ENCODE measurements at regions not wholly inside any gene's neighbourhood (a gene's known extent, or its start where the extent isn't known, plus 50 kb on each side); places are given as distances from the start of the nearest gene placed in this dataset.

DNA sequence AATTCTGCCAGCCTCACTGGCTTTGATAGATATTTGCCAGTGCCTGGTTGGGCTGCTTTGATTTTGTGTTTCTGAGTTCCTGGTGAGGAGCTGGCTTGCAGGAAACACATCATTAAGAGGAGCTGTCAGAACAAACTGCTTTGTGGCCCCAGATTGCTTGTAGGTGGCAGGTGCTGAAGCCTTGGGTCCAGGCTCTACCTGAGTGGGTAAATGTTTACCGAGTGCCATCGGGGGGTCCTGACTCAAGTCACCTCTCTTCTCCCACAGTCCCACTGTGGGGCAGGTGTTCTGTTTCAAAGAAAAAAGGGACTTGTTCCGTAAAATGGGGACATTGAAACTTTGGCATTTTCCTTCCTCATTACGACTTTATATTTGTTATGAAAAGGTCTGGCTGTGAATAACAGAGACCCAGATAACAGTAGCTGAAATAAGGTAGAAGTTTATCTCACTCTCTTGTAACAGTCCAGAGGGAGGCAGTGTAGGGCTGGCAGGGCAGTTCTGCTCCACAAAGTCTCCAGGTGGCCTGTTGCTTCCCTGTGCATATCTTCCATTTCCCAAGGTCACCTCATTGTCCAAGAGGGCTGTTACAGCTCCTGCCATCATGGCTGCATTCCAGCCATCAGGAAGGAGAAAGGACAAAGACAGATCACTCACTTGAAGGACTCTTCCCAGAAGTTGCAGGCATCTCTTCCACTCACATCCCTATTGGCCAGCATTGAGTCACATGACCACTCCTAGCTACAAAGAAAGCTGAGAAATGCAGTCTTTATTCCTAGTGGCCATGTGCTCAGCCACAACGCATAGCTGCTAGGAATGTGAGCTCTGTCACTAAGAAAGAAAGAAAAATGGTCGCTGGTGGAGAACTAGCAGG lies 149.9 kb upstream of the KCNG1 start:
- in situ Hi-C loops (cut with MboI), result no loop called here
- no peaks in the 10 kb centered on the region for H3K9me1 ChIP-seq (ENCODE audit: control insufficient read depth, insufficient read depth, low read length)
- H3K27me3 ChIP-seq (ENCODE audit: control insufficient read depth in 2 of 2, insufficient read depth in 2 of 2, low read length in 2 of 2), result peaks cover 0 to 14% of the 10 kb centered on the region in 2 experiments; a peak in 1 of 5 replicates
- H3K4me2 ChIP-seq (ENCODE audit: insufficient read depth, low read length), result no peak overlapping the region
- H3K27ac ChIP-seq (ENCODE audit: extremely low read depth, low read depth, low read length), result no peak overlapping the region
- intact Hi-C loops (cut with micrococcal nuclease), result no loop called here
- H3K4me1 ChIP-seq (replicated peaks in 1 of 2; ENCODE audit: control insufficient read depth in 2 of 2, insufficient read depth in 2 of 2, low read length in 2 of 2), result no peaks in the 10 kb centered on the region; a peak in 1 of 5 replicates
- H2AFZ ChIP-seq (ENCODE audit: low read depth, low read length), result no peak overlapping the region
- WGBS (ENCODE audit: insufficient coverage, low coverage, missing lambda C conversion rate), result 4% methylated on average over 6 of the region's 6 CpGs
- POLR2A ChIA-PET, result interaction anchor here (1.2 kb wide), 1 partner anchor 9 kb away, joined by 3 read pairs; no protein-coding TSS in a partner anchor
- DNase-seq (ENCODE audit: extremely low read depth in 1 of 4, low spot score in 3 of 4) (peak in 1 of 4 experiments; percentile 19), ATAC-seq (peak; percentile 42; the same call in 1 of the 3 replicates), FAIRE-seq (no peak)
- H3K9me3 ChIP-seq (replicated peaks; ENCODE audit: control insufficient read depth, insufficient read depth, low read depth, low read length), result no peaks in the 10 kb centered on the region
- no peaks in the 10 kb centered on the region for H4K20me1 ChIP-seq (replicated peaks; ENCODE audit: control insufficient read depth, insufficient read depth, low read length)
- no peaks in the 10 kb centered on the region for H3K36me3 ChIP-seq (ENCODE audit: control insufficient read depth, insufficient read depth, low read length)
- no peaks in the 10 kb centered on the region for H3K79me2 ChIP-seq (ENCODE audit: control insufficient read depth, insufficient read depth, low read length)
- no peak overlapping the region for H3K9ac ChIP-seq (ENCODE audit: insufficient read depth in 1 of 2, low read depth in 2 of 2, low read length in 2 of 2)
- CTCF ChIA-PET (ENCODE audit: low intra/inter-chr PET ratio), result no interaction called here
- no TSS peak for BruUV-seq (replicated peaks)
- no peak overlapping the region for H3K4me3 ChIP-seq
- TF ChIP-seq COPS2 (conservative IDR thresholded peaks at IDR 0.05) (no peak), MIER1 (IDR thresholded peaks at IDR 0.05; ENCODE audit: low read depth) (no peak), NFYB (IDR thresholded peaks at IDR 0.05; ENCODE audit: extremely low read depth, insufficient read length) (peak; percentile 87), DACH1 (IDR thresholded peaks at IDR 0.05; ENCODE audit: partially characterized antibody) (no peak), PML (IDR thresholded peaks at IDR 0.05; ENCODE audit: low read length) (no peak), HIVEP1 (CRISPR knock-in tag; IDR thresholded peaks at IDR 0.05) (no peak), KLF13 (tag; IDR thresholded peaks at IDR 0.05; ENCODE audit: borderline replicate concordance, low read depth) (no peak), SLC30A9 (CRISPR knock-in tag; IDR thresholded peaks at IDR 0.05) (no peak), ZEB2 (IDR thresholded peaks at IDR 0.05) (no peak), NEUROD1 (IDR thresholded peaks at IDR 0.05; ENCODE audit: borderline replicate concordance, low read depth, low read length, partially characterized antibody) (no peak), RBM14 (IDR thresholded peaks at IDR 0.05; ENCODE audit: borderline replicate concordance, insufficient read depth, low read depth, low read length) (no peak), ZNF444 (CRISPR knock-in tag; IDR thresholded peaks at IDR 0.05) (no peak), DDX20 (tag; IDR thresholded peaks at IDR 0.05; ENCODE audit: low read depth) (no peak)
- TF ChIP-seq, protein P1, sequence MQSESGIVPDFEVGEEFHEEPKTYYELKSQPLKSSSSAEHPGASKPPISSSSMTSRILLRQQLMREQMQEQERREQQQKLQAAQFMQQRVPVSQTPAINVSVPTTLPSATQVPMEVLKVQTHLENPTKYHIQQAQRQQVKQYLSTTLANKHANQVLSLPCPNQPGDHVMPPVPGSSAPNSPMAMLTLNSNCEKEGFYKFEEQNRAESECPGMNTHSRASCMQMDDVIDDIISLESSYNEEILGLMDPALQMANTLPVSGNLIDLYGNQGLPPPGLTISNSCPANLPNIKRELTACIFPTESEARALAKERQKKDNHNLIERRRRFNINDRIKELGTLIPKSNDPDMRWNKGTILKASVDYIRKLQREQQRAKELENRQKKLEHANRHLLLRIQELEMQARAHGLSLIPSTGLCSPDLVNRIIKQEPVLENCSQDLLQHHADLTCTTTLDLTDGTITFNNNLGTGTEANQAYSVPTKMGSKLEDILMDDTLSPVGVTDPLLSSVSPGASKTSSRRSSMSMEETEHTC (IDR thresholded peaks at IDR 0.05), result no peak
- TF ChIP-seq, protein P2, sequence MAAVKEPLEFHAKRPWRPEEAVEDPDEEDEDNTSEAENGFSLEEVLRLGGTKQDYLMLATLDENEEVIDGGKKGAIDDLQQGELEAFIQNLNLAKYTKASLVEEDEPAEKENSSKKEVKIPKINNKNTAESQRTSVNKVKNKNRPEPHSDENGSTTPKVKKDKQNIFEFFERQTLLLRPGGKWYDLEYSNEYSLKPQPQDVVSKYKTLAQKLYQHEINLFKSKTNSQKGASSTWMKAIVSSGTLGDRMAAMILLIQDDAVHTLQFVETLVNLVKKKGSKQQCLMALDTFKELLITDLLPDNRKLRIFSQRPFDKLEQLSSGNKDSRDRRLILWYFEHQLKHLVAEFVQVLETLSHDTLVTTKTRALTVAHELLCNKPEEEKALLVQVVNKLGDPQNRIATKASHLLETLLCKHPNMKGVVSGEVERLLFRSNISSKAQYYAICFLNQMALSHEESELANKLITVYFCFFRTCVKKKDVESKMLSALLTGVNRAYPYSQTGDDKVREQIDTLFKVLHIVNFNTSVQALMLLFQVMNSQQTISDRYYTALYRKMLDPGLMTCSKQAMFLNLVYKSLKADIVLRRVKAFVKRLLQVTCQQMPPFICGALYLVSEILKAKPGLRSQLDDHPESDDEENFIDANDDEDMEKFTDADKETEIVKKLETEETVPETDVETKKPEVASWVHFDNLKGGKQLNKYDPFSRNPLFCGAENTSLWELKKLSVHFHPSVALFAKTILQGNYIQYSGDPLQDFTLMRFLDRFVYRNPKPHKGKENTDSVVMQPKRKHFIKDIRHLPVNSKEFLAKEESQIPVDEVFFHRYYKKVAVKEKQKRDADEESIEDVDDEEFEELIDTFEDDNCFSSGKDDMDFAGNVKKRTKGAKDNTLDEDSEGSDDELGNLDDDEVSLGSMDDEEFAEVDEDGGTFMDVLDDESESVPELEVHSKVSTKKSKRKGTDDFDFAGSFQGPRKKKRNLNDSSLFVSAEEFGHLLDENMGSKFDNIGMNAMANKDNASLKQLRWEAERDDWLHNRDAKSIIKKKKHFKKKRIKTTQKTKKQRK (IDR thresholded peaks at IDR 0.05; ENCODE audit: borderline replicate concordance, low read depth, low read length), result no peak
- TF ChIP-seq, protein P3, sequence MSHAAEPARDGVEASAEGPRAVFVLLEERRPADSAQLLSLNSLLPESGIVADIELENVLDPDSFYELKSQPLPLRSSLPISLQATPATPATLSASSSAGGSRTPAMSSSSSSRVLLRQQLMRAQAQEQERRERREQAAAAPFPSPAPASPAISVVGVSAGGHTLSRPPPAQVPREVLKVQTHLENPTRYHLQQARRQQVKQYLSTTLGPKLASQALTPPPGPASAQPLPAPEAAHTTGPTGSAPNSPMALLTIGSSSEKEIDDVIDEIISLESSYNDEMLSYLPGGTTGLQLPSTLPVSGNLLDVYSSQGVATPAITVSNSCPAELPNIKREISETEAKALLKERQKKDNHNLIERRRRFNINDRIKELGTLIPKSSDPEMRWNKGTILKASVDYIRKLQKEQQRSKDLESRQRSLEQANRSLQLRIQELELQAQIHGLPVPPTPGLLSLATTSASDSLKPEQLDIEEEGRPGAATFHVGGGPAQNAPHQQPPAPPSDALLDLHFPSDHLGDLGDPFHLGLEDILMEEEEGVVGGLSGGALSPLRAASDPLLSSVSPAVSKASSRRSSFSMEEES (CRISPR knock-in tag; IDR thresholded peaks at IDR 0.05), result peak; percentile 90

All from K562 (cell line).